ENCODE measurements at regions not wholly inside any gene's neighbourhood (a gene's known extent, or its start where the extent isn't known, plus 50 kb on each side); places are given as distances from the start of the nearest gene placed in this dataset.

GRCh38 chr14:104374718-104375080, 204.9 kb upstream of the C14orf180 start:
- H3K27me3 Mint-ChIP-seq: no peaks in the 10 kb centered on the region
- Histone ChIP-seq H3K4me1 (ENCODE audit: control insufficient read depth in 2 of 2, insufficient read depth in 2 of 2, low read length in 2 of 2) (peaks cover 0 to 13% of the 10 kb centered on the region in 2 donors), H3K27me3 (ENCODE audit: control insufficient read depth in 2 of 2, insufficient read depth in 2 of 2, low read length in 2 of 2) (no peaks in the 10 kb centered on the region), H3K9me3 (ENCODE audit: control insufficient read depth in 2 of 3, low read length in 3 of 3) (peaks cover 0 to 5% (median 0%) of the 10 kb centered on the region in 3 experiments), H3K27ac (ENCODE audit: low read depth, low read length) (no peak overlapping the region), H3K4me3 (ENCODE audit: low read length) (no peak overlapping the region), H3K36me3 (ENCODE audit: control insufficient read depth in 2 of 3, insufficient read depth in 3 of 3, low read length in 3 of 3) (no peaks in the 10 kb centered on the region)
- DNase-seq (no peak), ATAC-seq (no peak)
- peaks cover 0 to 10% (median 6%) of the 10 kb centered on the region in 5 donors for H3K36me3 Mint-ChIP-seq
- peak overlapping the region in 2 of 9 donors; percentile 10 to 21 for H3K27ac Mint-ChIP-seq
- H3K4me3 Mint-ChIP-seq: no peak overlapping the region
- H3K4me1 Mint-ChIP-seq: peaks cover 0 to 20% (median 12%) of the 10 kb centered on the region in 7 donors
- ChIA-PET CTCF (no interaction called here), POLR2A (no interaction called here)
- H3K9me3 Mint-ChIP-seq: peaks cover 0 to 15% (median 8%) of the 10 kb centered on the region in 11 donors
- intact Hi-C loops (cut with micrococcal nuclease): no loop called here

- H3K27me3 Mint-ChIP-seq: no peaks in the 10 kb centered on the region
- ChIA-PET CTCF (no interaction called here), POLR2A (no interaction called here)
- Histone ChIP-seq H3K9me3 (ENCODE audit: control insufficient read depth in 2 of 3, low read length in 3 of 3) (peaks cover 0 to 15% (median 0%) of the 10 kb centered on the region in 3 experiments), H3K27ac (ENCODE audit: low read depth, low read length) (no peak overlapping the region), H3K36me3 (ENCODE audit: control insufficient read depth in 2 of 3, insufficient read depth in 3 of 3, low read length in 3 of 3) (no peaks in the 10 kb centered on the region), H3K4me3 (ENCODE audit: low read length) (no peak overlapping the region), H3K27me3 (ENCODE audit: control insufficient read depth in 2 of 2, insufficient read depth in 2 of 2, low read length in 2 of 2) (no peaks in the 10 kb centered on the region), H3K4me1 (ENCODE audit: control insufficient read depth in 2 of 2, insufficient read depth in 2 of 2, low read length in 2 of 2) (peaks cover 0 to 13% of the 10 kb centered on the region in 2 donors)
- peaks cover 0 to 16% (median 6%) of the 10 kb centered on the region in 5 donors for H3K36me3 Mint-ChIP-seq
- H3K4me3 Mint-ChIP-seq: no peak overlapping the region
- no peak for ATAC-seq
- H3K9me3 Mint-ChIP-seq: peaks cover 0 to 25% (median 14%) of the 10 kb centered on the region in 11 donors
- peaks cover 0 to 16% (median 8%) of the 10 kb centered on the region in 7 donors for H3K4me1 Mint-ChIP-seq
- no peak for DNase-seq
- peak overlapping the region in 2 of 9 donors; percentile 18 to 88 for H3K27ac Mint-ChIP-seq
- intact Hi-C loops (cut with micrococcal nuclease): no loop called here
Observed at GRCh38 chr14:104375551-104376201, 203.9 kb upstream of the C14orf180 start.

- ATAC-seq (no peak), DNase-seq (no peak)
- Histone ChIP-seq H3K4me1 (ENCODE audit: control insufficient read depth in 2 of 2, insufficient read depth in 2 of 2, low read length in 2 of 2) (peaks cover 0 to 13% of the 10 kb centered on the region in 2 donors), H3K9me3 (ENCODE audit: control insufficient read depth in 2 of 3, low read length in 3 of 3) (peaks cover 0 to 22% (median 0%) of the 10 kb centered on the region in 3 experiments), H3K27me3 (ENCODE audit: control insufficient read depth in 2 of 2, insufficient read depth in 2 of 2, low read length in 2 of 2) (no peaks in the 10 kb centered on the region), H3K4me3 (ENCODE audit: low read length) (no peak overlapping the region), H3K27ac (ENCODE audit: low read depth, low read length) (no peak overlapping the region), H3K36me3 (ENCODE audit: control insufficient read depth in 2 of 3, insufficient read depth in 3 of 3, low read length in 3 of 3) (no peaks in the 10 kb centered on the region)
- Mint-ChIP-seq H3K36me3 (peaks cover 2 to 21% (median 10%) of the 10 kb centered on the region in 5 donors), H3K27ac (no peak overlapping the region), H3K4me3 (no peak overlapping the region), H3K27me3 (peaks cover 0 to 6% (median 0%) of the 10 kb centered on the region in 5 donors), H3K4me1 (peaks cover 0 to 15% (median 8%) of the 10 kb centered on the region in 7 donors), H3K9me3 (peaks cover 5 to 33% (median 22%) of the 10 kb centered on the region in 11 donors)
- intact Hi-C loops (cut with micrococcal nuclease): no loop called here
- CTCF ChIA-PET: no interaction called here
- POLR2A ChIA-PET: no interaction called here
Observed at GRCh38 chr14:104376202-104377140, 203.1 kb upstream of the C14orf180 start.

- intact Hi-C loops (cut with micrococcal nuclease): no loop called here
- no peak overlapping the region for H3K4me3 ChIP-seq (ENCODE audit: low read length)
- Mint-ChIP-seq H3K27ac (no peak overlapping the region), H3K9me3 (peaks cover 6 to 37% (median 23%) of the 10 kb centered on the region in 11 donors), H3K27me3 (peaks cover 0 to 8% (median 0%) of the 10 kb centered on the region in 5 donors), H3K4me3 (no peak overlapping the region), H3K36me3 (peaks cover 2 to 25% (median 14%) of the 10 kb centered on the region in 5 donors), H3K4me1 (peaks cover 0 to 19% (median 8%) of the 10 kb centered on the region in 7 donors)
- H3K27ac ChIP-seq (ENCODE audit: low read depth, low read length): no peak overlapping the region
- no peaks in the 10 kb centered on the region for H3K27me3 ChIP-seq (ENCODE audit: control insufficient read depth in 2 of 2, insufficient read depth in 2 of 2, low read length in 2 of 2)
- ChIA-PET CTCF (no interaction called here), POLR2A (no interaction called here)
- no peak for ATAC-seq
- DNase-seq: no peak
- H3K9me3 ChIP-seq (ENCODE audit: control insufficient read depth in 2 of 3, low read length in 3 of 3): peaks cover 0 to 22% (median 0%) of the 10 kb centered on the region in 3 experiments
- H3K36me3 ChIP-seq (ENCODE audit: control insufficient read depth in 2 of 3, insufficient read depth in 3 of 3, low read length in 3 of 3): no peaks in the 10 kb centered on the region
- H3K4me1 ChIP-seq (ENCODE audit: control insufficient read depth in 2 of 2, insufficient read depth in 2 of 2, low read length in 2 of 2): peaks cover 0 to 10% of the 10 kb centered on the region in 2 donors
Observed at GRCh38 chr14:104377256-104377655, 202.3 kb upstream of the C14orf180 start.

- intact Hi-C loops (cut with micrococcal nuclease): no loop called here
- Histone ChIP-seq H3K36me3 (ENCODE audit: control insufficient read depth in 2 of 3, insufficient read depth in 3 of 3, low read length in 3 of 3) (no peaks in the 10 kb centered on the region), H3K27ac (ENCODE audit: low read depth, low read length) (no peak overlapping the region), H3K9me3 (ENCODE audit: control insufficient read depth in 2 of 3, low read length in 3 of 3) (peaks cover 0 to 22% (median 0%) of the 10 kb centered on the region in 3 experiments), H3K27me3 (ENCODE audit: control insufficient read depth in 2 of 2, insufficient read depth in 2 of 2, low read length in 2 of 2) (no peaks in the 10 kb centered on the region), H3K4me3 (ENCODE audit: low read length) (no peak overlapping the region), H3K4me1 (ENCODE audit: control insufficient read depth in 2 of 2, insufficient read depth in 2 of 2, low read length in 2 of 2) (no peaks in the 10 kb centered on the region)
- Mint-ChIP-seq H3K4me3 (no peak overlapping the region), H3K27ac (peak overlapping the region in 1 of 9 donors; percentile 16), H3K27me3 (peaks cover 0 to 8% (median 0%) of the 10 kb centered on the region in 5 donors), H3K36me3 (peaks cover 2 to 25% (median 14%) of the 10 kb centered on the region in 5 donors), H3K4me1 (peaks cover 0 to 8% (median 0%) of the 10 kb centered on the region in 7 donors), H3K9me3 (peaks cover 6 to 37% (median 23%) of the 10 kb centered on the region in 11 donors)
- ChIA-PET POLR2A (no interaction called here), CTCF (no interaction called here)
- DNase-seq (no peak), ATAC-seq (no peak)
Observed at GRCh38 chr14:104378698-104379113, 200.9 kb upstream of the C14orf180 start.

- Mint-ChIP-seq H3K27ac (peak overlapping the region in 2 of 9 donors; percentile 28 to 67), H3K4me3 (no peak overlapping the region), H3K9me3 (peaks cover 6 to 37% (median 23%) of the 10 kb centered on the region in 11 donors), H3K36me3 (peaks cover 2 to 25% (median 14%) of the 10 kb centered on the region in 5 donors), H3K27me3 (peaks cover 0 to 8% (median 0%) of the 10 kb centered on the region in 5 donors), H3K4me1 (peaks cover 0 to 20% (median 4%) of the 10 kb centered on the region in 7 donors)
- Histone ChIP-seq H3K27ac (ENCODE audit: low read depth, low read length) (no peak overlapping the region), H3K9me3 (ENCODE audit: control insufficient read depth in 2 of 3, low read length in 3 of 3) (peaks cover 0 to 22% (median 0%) of the 10 kb centered on the region in 3 experiments), H3K4me3 (ENCODE audit: low read length) (no peak overlapping the region), H3K27me3 (ENCODE audit: control insufficient read depth in 2 of 2, insufficient read depth in 2 of 2, low read length in 2 of 2) (no peaks in the 10 kb centered on the region), H3K4me1 (ENCODE audit: control insufficient read depth in 2 of 2, insufficient read depth in 2 of 2, low read length in 2 of 2) (no peaks in the 10 kb centered on the region), H3K36me3 (ENCODE audit: control insufficient read depth in 2 of 3, insufficient read depth in 3 of 3, low read length in 3 of 3) (no peaks in the 10 kb centered on the region)
- DNase-seq (no peak), ATAC-seq (no peak)
- intact Hi-C loops (cut with micrococcal nuclease): no loop called here
- POLR2A ChIA-PET: interaction anchor here (1.1 kb wide), 1 partner anchor 9 kb away, joined by 3 read pairs; no protein-coding TSS in a partner anchor
- CTCF ChIA-PET: no interaction called here
Observed at GRCh38 chr14:104382361-104383087, 197.0 kb upstream of the C14orf180 start.

All from naive thymus-derived CD4-positive, alpha-beta T cell (primary cell).